ENCODE measurements at regions not wholly inside any gene's neighbourhood (a gene's known extent, or its start where the extent isn't known, plus 50 kb on each side); places are given as distances from the start of the nearest gene placed in this dataset.

- TF ChIP-seq POLR2A (IDR thresholded peaks at IDR 0.05; ENCODE audit: low read depth, low read length) (no peak), POLR2AphosphoS5 (IDR thresholded peaks at IDR 0.05; ENCODE audit: low read depth, low read length) (no peak), SPI1 (IDR thresholded peaks at IDR 0.05; ENCODE audit: low read depth, low read length) (no peak)
These were observed 195.1 kb upstream of the PLET1 start for GRCh38 chr11:112455791-112456190.

Measured in GM12891 (cell line).